IMR-90 (cell line): ENCODE measurements at regions not wholly inside any gene's neighbourhood (a gene's known extent, or its start where the extent isn't known, plus 50 kb on each side); places are given as distances from the start of the nearest gene placed in this dataset.

Experiments used
- BHLHE40 ChIP-seq: fragments of 150-350 bp; IDR thresholded peaks from 2 replicates; pipeline ENCODE4 v1.6.1; 2016; ENCODE audit warnings: mild to moderate bottlenecking, low read depth, low read length
- CEBPB ChIP-seq: IDR thresholded peaks from 2 replicates; pipeline ENCODE4 v1.6.1; 2012; ENCODE audit warnings: low read depth, low read length, improper control_type of control experiment
- CTCF ChIP-seq: conservative IDR thresholded peaks from 2 replicates; pipeline ENCODE4 v1.5.1; 2012; ENCODE audit warnings: mild to moderate bottlenecking, low read depth, low read length, improper control_type of control experiment
- MAFK ChIP-seq: IDR thresholded peaks from 2 replicates; pipeline ENCODE4 v1.6.1; 2012; ENCODE audit warnings: low read depth, low read length, improper control_type of control experiment
- RAD21 ChIP-seq: IDR thresholded peaks from 2 replicates; pipeline ENCODE4 v1.6.1; 2012; ENCODE audit warnings: low read length, improper control_type of control experiment

- TF ChIP-seq CTCF (no peak), BHLHE40 (no peak), RAD21 (no peak), CEBPB (no peak), MAFK (no peak)
These were observed 338.7 kb upstream of the F9 start for GRCh38 chrX:139191746-139192385.
